ENCODE measurements at regions not wholly inside any gene's neighbourhood (a gene's known extent, or its start where the extent isn't known, plus 50 kb on each side); places are given as distances from the start of the nearest gene placed in this dataset.

GRCh38 chr4:33453916-33454315 is 2733.7 kb downstream of the PCDH7 start:
- TF ChIP-seq, protein P1, sequence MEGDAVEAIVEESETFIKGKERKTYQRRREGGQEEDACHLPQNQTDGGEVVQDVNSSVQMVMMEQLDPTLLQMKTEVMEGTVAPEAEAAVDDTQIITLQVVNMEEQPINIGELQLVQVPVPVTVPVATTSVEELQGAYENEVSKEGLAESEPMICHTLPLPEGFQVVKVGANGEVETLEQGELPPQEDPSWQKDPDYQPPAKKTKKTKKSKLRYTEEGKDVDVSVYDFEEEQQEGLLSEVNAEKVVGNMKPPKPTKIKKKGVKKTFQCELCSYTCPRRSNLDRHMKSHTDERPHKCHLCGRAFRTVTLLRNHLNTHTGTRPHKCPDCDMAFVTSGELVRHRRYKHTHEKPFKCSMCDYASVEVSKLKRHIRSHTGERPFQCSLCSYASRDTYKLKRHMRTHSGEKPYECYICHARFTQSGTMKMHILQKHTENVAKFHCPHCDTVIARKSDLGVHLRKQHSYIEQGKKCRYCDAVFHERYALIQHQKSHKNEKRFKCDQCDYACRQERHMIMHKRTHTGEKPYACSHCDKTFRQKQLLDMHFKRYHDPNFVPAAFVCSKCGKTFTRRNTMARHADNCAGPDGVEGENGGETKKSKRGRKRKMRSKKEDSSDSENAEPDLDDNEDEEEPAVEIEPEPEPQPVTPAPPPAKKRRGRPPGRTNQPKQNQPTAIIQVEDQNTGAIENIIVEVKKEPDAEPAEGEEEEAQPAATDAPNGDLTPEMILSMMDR (IDR thresholded peaks at IDR 0.05): no peak
- TF ChIP-seq ZFX (IDR thresholded peaks at IDR 0.05; ENCODE audit: borderline replicate concordance): no peak

All from 22Rv1 (cell line).